H9 (cell line): ENCODE measurements at regions not wholly inside any gene's neighbourhood (a gene's known extent, or its start where the extent isn't known, plus 50 kb on each side); places are given as distances from the start of the nearest gene placed in this dataset.

Experiments used
- DNase-seq: peaks from one replicate; pipeline ENCODE4 v3.0.0-alpha.2; 2017
- H2AFZ ChIP-seq: one replicate; pipeline ENCODE4 v1.6.1; 2013; ENCODE audit warnings: mild to moderate bottlenecking, low read length, control low read depth, moderate library complexity
- H2AK5ac ChIP-seq: 2 replicates; pipeline ENCODE4 v1.6.1; 2013; ENCODE audit warnings: low read length, control low read depth, mixed read lengths; ENCODE audit not compliant: insufficient read length
- H2BK120ac ChIP-seq: one replicate; pipeline ENCODE4 v1.6.1; 2013; ENCODE audit warnings: low read depth, mild to moderate bottlenecking, low read length, control low read depth, inconsistent platforms; ENCODE audit not compliant: poor library complexity, severe bottlenecking
- H2BK12ac ChIP-seq: 2 replicates; pipeline ENCODE4 v1.6.1; 2013; ENCODE audit warnings: low read length, control low read depth, mixed read lengths, low read depth; ENCODE audit not compliant: insufficient read length
- H2BK15ac ChIP-seq: 2 replicates; pipeline ENCODE4 v1.6.1; 2013; ENCODE audit warnings: low read depth, low read length, control low read depth
- H2BK20ac ChIP-seq: one replicate; pipeline ENCODE4 v1.6.1; 2013; ENCODE audit warnings: low read depth, mild to moderate bottlenecking, low read length, control low read depth, inconsistent platforms; ENCODE audit not compliant: poor library complexity, severe bottlenecking
- H2BK5ac ChIP-seq: 2 replicates; pipeline ENCODE4 v1.6.1; 2013; ENCODE audit warnings: low read length, control low read depth, mixed read lengths; ENCODE audit not compliant: insufficient read length
- H3K14ac ChIP-seq: 2 replicates; pipeline ENCODE4 v1.6.1; 2013; ENCODE audit warnings: low read length, control low read depth; ENCODE audit not compliant: insufficient read depth
- H3K18ac ChIP-seq: 2 replicates; pipeline ENCODE4 v1.6.1; 2013; ENCODE audit warnings: low read depth, mild to moderate bottlenecking, mixed read lengths, low read length, control low read depth; ENCODE audit not compliant: insufficient read length
- H3K23ac ChIP-seq: 2 replicates; pipeline ENCODE4 v1.6.1; 2013; ENCODE audit warnings: low read length, control low read depth, mixed read lengths, low read depth; ENCODE audit not compliant: insufficient read length
- H3K23me2 ChIP-seq: 2 replicates; pipeline ENCODE4 v1.6.1; 2013; ENCODE audit warnings: low read depth, mild to moderate bottlenecking, mixed read lengths, low read length, control low read depth; ENCODE audit not compliant: insufficient read length, poor library complexity, severe bottlenecking
- H3K27ac ChIP-seq: 2 replicates; pipeline ENCODE4 v1.5.1; 2013; ENCODE audit warnings: low read length, control low read depth, mixed read lengths, low read depth; ENCODE audit not compliant: insufficient read length
- H3K27me3 ChIP-seq: 2 replicates; pipeline ENCODE4 v1.6.1; 2013; ENCODE audit warnings: low read length, control low read depth, inconsistent platforms; ENCODE audit not compliant: insufficient read depth
- H3K4ac ChIP-seq: 2 replicates; pipeline ENCODE4 v1.6.1; 2013; ENCODE audit warnings: low read depth, mild to moderate bottlenecking, control low read depth, inconsistent platforms, low read length, moderate library complexity
- H3K4me1 ChIP-seq: 2 replicates; pipeline ENCODE4 v1.6.1; 2013; ENCODE audit warnings: low read length, control low read depth, inconsistent platforms; ENCODE audit not compliant: insufficient read depth
- H3K4me2 ChIP-seq: 2 replicates; pipeline ENCODE4 v1.6.1; 2013; ENCODE audit warnings: low read length, control low read depth, mixed read lengths; ENCODE audit not compliant: insufficient read length, insufficient read depth
- H3K56ac ChIP-seq: 2 replicates; pipeline ENCODE4 v1.6.1; 2013; ENCODE audit warnings: low read depth, mild to moderate bottlenecking, mixed read lengths, low read length, control low read depth; ENCODE audit not compliant: insufficient read length
- H3K79me1 ChIP-seq: 2 replicates; pipeline ENCODE4 v1.6.1; 2013; ENCODE audit warnings: low read depth, mild to moderate bottlenecking, moderate library complexity, low read length, control low read depth, inconsistent platforms; ENCODE audit not compliant: insufficient read depth, poor library complexity, severe bottlenecking
- H3K79me2 ChIP-seq: 2 replicates; pipeline ENCODE4 v1.6.1; 2013; ENCODE audit warnings: low read length, control low read depth, inconsistent platforms; ENCODE audit not compliant: insufficient read depth
- H3K9ac ChIP-seq: 2 replicates; pipeline ENCODE4 v1.6.1; 2013; ENCODE audit warnings: low read length, control low read depth, mixed read lengths; ENCODE audit not compliant: insufficient read length; ENCODE audit errors: extremely low read depth
- H3K9me3 ChIP-seq: one replicate; pipeline ENCODE4 v1.6.1; 2013; ENCODE audit warnings: low read depth, low read length, inconsistent platforms; ENCODE audit not compliant: control insufficient read depth
- H3T11ph ChIP-seq: one replicate; pipeline ENCODE4 v1.6.1; 2013; ENCODE audit warnings: mild to moderate bottlenecking, low read length, control low read depth, inconsistent platforms
- H4K20me1 ChIP-seq: one replicate; pipeline ENCODE4 v1.6.1; 2013; ENCODE audit not compliant: control insufficient read depth, insufficient read length, insufficient read depth
- H4K5ac ChIP-seq: 2 replicates; pipeline ENCODE4 v1.6.1; 2013; ENCODE audit warnings: low read depth, mild to moderate bottlenecking, mixed read lengths, low read length, control low read depth; ENCODE audit not compliant: insufficient read length
- H4K8ac ChIP-seq: replicated peaks from 2 replicates; pipeline ENCODE4 v1.6.1; 2013; ENCODE audit warnings: low read length, control low read depth, mixed read lengths, low read depth; ENCODE audit not compliant: insufficient read length
- H4K91ac ChIP-seq: 2 replicates; pipeline ENCODE4 v1.6.1; 2013; ENCODE audit warnings: low read depth, mild to moderate bottlenecking, moderate library complexity, mixed read lengths, low read length, control low read depth; ENCODE audit not compliant: insufficient read length
- H3K27ac Mint-ChIP-seq, 3 experiments: 2 replicates in 2 of 3; 3 replicates in 1 of 3; pipeline ENCODE4 v1.8.0; 2020 to 2021; ENCODE audit warnings: mixed read lengths in 3 of 3, mild to moderate bottlenecking in 1 of 3, moderate library complexity in 1 of 3
- H3K27me3 Mint-ChIP-seq: 2 replicates; pipeline ENCODE4 v1.8.0; 2021; ENCODE audit warnings: low read depth, mild to moderate bottlenecking, moderate library complexity, mixed read lengths
- H3K36me3 Mint-ChIP-seq, 3 experiments: 2 replicates in 2 of 3; 3 replicates in 1 of 3; pipeline ENCODE4 v1.8.0; 2020 to 2021; ENCODE audit warnings: low read depth in 3 of 3, mixed read lengths in 3 of 3; ENCODE audit not compliant: insufficient read depth in 1 of 3
- H3K4me1 Mint-ChIP-seq, 2 experiments: 2 replicates each; pipeline ENCODE4 v1.8.0; 2020; ENCODE audit warnings: mixed read lengths in 2 of 2
- H3K4me3 Mint-ChIP-seq, 2 experiments: 2 replicates in 1 of 2; 3 replicates in 1 of 2; pipeline ENCODE4 v1.8.0; 2020 to 2021; ENCODE audit warnings: mild to moderate bottlenecking in 2 of 2, mixed read lengths in 2 of 2, moderate library complexity in 1 of 2
- H3K9me3 Mint-ChIP-seq, 2 experiments: 2 replicates in 1 of 2; 3 replicates in 1 of 2; pipeline ENCODE4 v1.8.0; 2020; ENCODE audit warnings: mild to moderate bottlenecking in 2 of 2, mixed read lengths in 2 of 2, moderate library complexity in 1 of 2
- WGBS: extraction: QIAGEN DNeasy Blood & Tissue Kit; methylation state at CpG from one replicate; pipeline ENCODE4 v1.1.7; 2013; ENCODE audit warnings: missing lambda C conversion rate, low lambda C conversion rate, mixed read lengths; ENCODE audit not compliant: insufficient read length; ENCODE audit errors: extremely low coverage; 5-methylcytosine and 5-hydroxymethylcytosine counted together
- TF ChIP-seq, protein P1 (sequence below): fragments of 200-600 bp; sonication (generic); conservative IDR thresholded peaks from 3 replicates; pipeline ENCODE4 v1.8.0; 2021; ENCODE audit warnings: antibody characterized with exemption, mild to moderate bottlenecking

DNA sequence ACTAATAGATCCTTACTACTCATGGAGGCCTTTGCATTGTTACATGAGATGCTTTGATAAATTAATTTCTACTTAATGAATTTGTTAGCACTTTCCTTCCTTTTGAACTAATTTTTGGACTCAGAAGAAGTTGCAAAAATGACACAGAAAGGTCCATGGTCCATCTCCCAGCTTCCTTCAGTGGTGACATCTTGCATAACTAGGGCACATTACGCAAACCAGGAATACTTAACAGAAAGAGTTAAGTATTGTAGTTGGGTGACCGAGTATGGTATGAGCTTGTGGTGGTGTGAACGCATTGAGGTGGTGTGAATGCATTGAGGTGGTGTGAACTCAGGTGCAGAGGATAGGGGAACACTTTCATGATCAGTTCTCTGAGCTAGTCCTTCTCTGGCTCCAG is 151.1 kb upstream of the TWIST2 start:
- Histone ChIP-seq H3K27me3 (no peaks in the 10 kb centered on the region), H3K27ac (no peak overlapping the region), H3K9me3 (no peaks in the 10 kb centered on the region), H3K4me2 (no peak overlapping the region), H3T11ph (no peak overlapping the region), H2BK20ac (no peak overlapping the region), H4K20me1 (no peaks in the 10 kb centered on the region), H4K5ac (no peak overlapping the region), H2AFZ (no peak overlapping the region), H3K79me2 (no peaks in the 10 kb centered on the region), H3K23me2 (no peaks in the 10 kb centered on the region), H3K18ac (no peak overlapping the region), H2AK5ac (no peak overlapping the region), H2BK120ac (no peak overlapping the region), H3K4me1 (no peaks in the 10 kb centered on the region), H3K79me1 (no peaks in the 10 kb centered on the region), H2BK15ac (no peak overlapping the region), H3K9ac (no peak overlapping the region), H2BK5ac (no peak overlapping the region), H3K4ac (no peak overlapping the region), H4K91ac (no peak overlapping the region), H3K23ac (no peak overlapping the region), H2BK12ac (no peak overlapping the region), H4K8ac (no peak overlapping the region), H3K56ac (no peak overlapping the region), H3K14ac (no peak overlapping the region)
- H3K4me3 Mint-ChIP-seq = no peak overlapping the region
- no peak overlapping the region for H3K27ac Mint-ChIP-seq
- no peak for DNase-seq
- no peaks in the 10 kb centered on the region for H3K9me3 Mint-ChIP-seq
- H3K36me3 Mint-ChIP-seq = no peaks in the 10 kb centered on the region
- H3K4me1 Mint-ChIP-seq = no peaks in the 10 kb centered on the region
- peaks cover 8% of the 10 kb centered on the region for H3K27me3 Mint-ChIP-seq
- TF ChIP-seq, protein P1, sequence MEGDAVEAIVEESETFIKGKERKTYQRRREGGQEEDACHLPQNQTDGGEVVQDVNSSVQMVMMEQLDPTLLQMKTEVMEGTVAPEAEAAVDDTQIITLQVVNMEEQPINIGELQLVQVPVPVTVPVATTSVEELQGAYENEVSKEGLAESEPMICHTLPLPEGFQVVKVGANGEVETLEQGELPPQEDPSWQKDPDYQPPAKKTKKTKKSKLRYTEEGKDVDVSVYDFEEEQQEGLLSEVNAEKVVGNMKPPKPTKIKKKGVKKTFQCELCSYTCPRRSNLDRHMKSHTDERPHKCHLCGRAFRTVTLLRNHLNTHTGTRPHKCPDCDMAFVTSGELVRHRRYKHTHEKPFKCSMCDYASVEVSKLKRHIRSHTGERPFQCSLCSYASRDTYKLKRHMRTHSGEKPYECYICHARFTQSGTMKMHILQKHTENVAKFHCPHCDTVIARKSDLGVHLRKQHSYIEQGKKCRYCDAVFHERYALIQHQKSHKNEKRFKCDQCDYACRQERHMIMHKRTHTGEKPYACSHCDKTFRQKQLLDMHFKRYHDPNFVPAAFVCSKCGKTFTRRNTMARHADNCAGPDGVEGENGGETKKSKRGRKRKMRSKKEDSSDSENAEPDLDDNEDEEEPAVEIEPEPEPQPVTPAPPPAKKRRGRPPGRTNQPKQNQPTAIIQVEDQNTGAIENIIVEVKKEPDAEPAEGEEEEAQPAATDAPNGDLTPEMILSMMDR = no peak
- no CpG with 5 or more reads among the region's 3 CpGs for WGBS
